ENCODE measurements at regions not wholly inside any gene's neighbourhood (a gene's known extent, or its start where the extent isn't known, plus 50 kb on each side); places are given as distances from the start of the nearest gene placed in this dataset.

- Histone ChIP-seq H3K4me1 (ENCODE audit: control insufficient read depth in 4 of 4, insufficient read depth in 4 of 4, low read length in 3 of 4) (no peaks in the 10 kb centered on the region), H3K36me3 (ENCODE audit: control insufficient read depth in 4 of 4, insufficient read depth in 3 of 4, low read depth in 1 of 4, low read length in 3 of 4) (no peaks in the 10 kb centered on the region), H3K4me3 (ENCODE audit: low read depth in 1 of 3, low read length in 3 of 3) (no peak overlapping the region), H3K27ac (ENCODE audit: low read depth in 1 of 2, low read length in 2 of 2) (no peak overlapping the region), H3K9me3 (ENCODE audit: control insufficient read depth in 4 of 4, low read length in 3 of 4) (no peaks in the 10 kb centered on the region), H3K27me3 (ENCODE audit: control insufficient read depth in 4 of 4, insufficient read depth in 4 of 4, low read length in 3 of 4) (no peaks in the 10 kb centered on the region), H3K9ac (ENCODE audit: low read depth in 1 of 2, low read length in 2 of 2) (no peak overlapping the region)
- 92% methylated on average over 3 of the region's 3 CpGs for WGBS
- no peak for TF ChIP-seq RXRA (IDR thresholded peaks at IDR 0.05)
- no peak for TF ChIP-seq FOXA1 (IDR thresholded peaks at IDR 0.05)
- no peak for TF ChIP-seq GABPA (IDR thresholded peaks at IDR 0.05 in 1 of 2, conservative IDR thresholded peaks at IDR 0.05 in 1 of 2)
- no peak for TF ChIP-seq NR2F2 (IDR thresholded peaks at IDR 0.05)
- no peak for TF ChIP-seq HNF4A (conservative IDR thresholded peaks at IDR 0.05)
- no peak for TF ChIP-seq FOXA2 (IDR thresholded peaks at IDR 0.05)
- no peak for TF ChIP-seq SP1 (IDR thresholded peaks at IDR 0.05)
- TF ChIP-seq JUND (IDR thresholded peaks at IDR 0.05), result no peak
- no peak for TF ChIP-seq MAX (IDR thresholded peaks at IDR 0.05)
- no peak for TF ChIP-seq YY1 (IDR thresholded peaks at IDR 0.05)
- DNase-seq (ENCODE audit: low spot score), result no peak
Observed at GRCh38 chr17:71035226-71035625, 865.9 kb downstream of the KCNJ2 start.

- TF ChIP-seq SP1 (IDR thresholded peaks at IDR 0.05), result no peak
- TF ChIP-seq ZBTB33 (IDR thresholded peaks at IDR 0.05), result no peak
- no peak for TF ChIP-seq JUND (IDR thresholded peaks at IDR 0.05)
- TF ChIP-seq EGR1 (IDR thresholded peaks at IDR 0.05; ENCODE audit: low read depth in 2 of 2), result no peak
- Histone ChIP-seq H3K27ac (ENCODE audit: low read depth in 1 of 2, low read length in 2 of 2) (no peak overlapping the region), H3K4me3 (ENCODE audit: low read depth in 1 of 3, low read length in 3 of 3) (no peak overlapping the region), H3K9me3 (ENCODE audit: control insufficient read depth in 4 of 4, low read length in 3 of 4) (no peaks in the 10 kb centered on the region), H3K27me3 (ENCODE audit: control insufficient read depth in 4 of 4, insufficient read depth in 4 of 4, low read length in 3 of 4) (no peaks in the 10 kb centered on the region), H3K9ac (ENCODE audit: low read depth in 1 of 2, low read length in 2 of 2) (no peak overlapping the region), H3K36me3 (ENCODE audit: control insufficient read depth in 4 of 4, insufficient read depth in 3 of 4, low read depth in 1 of 4, low read length in 3 of 4) (no peaks in the 10 kb centered on the region), H3K4me1 (ENCODE audit: control insufficient read depth in 4 of 4, insufficient read depth in 4 of 4, low read length in 3 of 4) (no peaks in the 10 kb centered on the region)
- DNase-seq (ENCODE audit: low spot score), result no peak
- 58% methylated on average over 3 of the region's 3 CpGs for WGBS
Observed at GRCh38 chr17:71037386-71037785, 868.1 kb downstream of the KCNJ2 start.

- Histone ChIP-seq H3K4me1 (ENCODE audit: control insufficient read depth in 4 of 4, insufficient read depth in 4 of 4, low read length in 3 of 4) (no peaks in the 10 kb centered on the region), H3K9me3 (ENCODE audit: control insufficient read depth in 4 of 4, low read length in 3 of 4) (no peaks in the 10 kb centered on the region), H3K36me3 (ENCODE audit: control insufficient read depth in 4 of 4, insufficient read depth in 3 of 4, low read depth in 1 of 4, low read length in 3 of 4) (no peaks in the 10 kb centered on the region), H3K4me3 (ENCODE audit: low read depth in 1 of 3, low read length in 3 of 3) (no peak overlapping the region), H3K9ac (ENCODE audit: low read depth in 1 of 2, low read length in 2 of 2) (no peak overlapping the region), H3K27ac (ENCODE audit: low read depth in 1 of 2, low read length in 2 of 2) (no peak overlapping the region), H3K27me3 (ENCODE audit: control insufficient read depth in 4 of 4, insufficient read depth in 4 of 4, low read length in 3 of 4) (no peaks in the 10 kb centered on the region)
- TF ChIP-seq MAX (IDR thresholded peaks at IDR 0.05), result no peak
- no peak for TF ChIP-seq HNF4G (IDR thresholded peaks at IDR 0.05)
- no peak for TF ChIP-seq JUND (IDR thresholded peaks at IDR 0.05)
- TF ChIP-seq FOXA1 (IDR thresholded peaks at IDR 0.05), result no peak
- TF ChIP-seq ZBTB33 (IDR thresholded peaks at IDR 0.05), result no peak
- TF ChIP-seq GABPA (IDR thresholded peaks at IDR 0.05 in 1 of 2, conservative IDR thresholded peaks at IDR 0.05 in 1 of 2), result no peak
- TF ChIP-seq REST (IDR thresholded peaks at IDR 0.05), result no peak
- no peak for DNase-seq (ENCODE audit: low spot score)
- WGBS, result 79% methylated on average over 4 of the region's 4 CpGs
Observed at GRCh38 chr17:71039391-71039790, 870.1 kb downstream of the KCNJ2 start.

All from liver (tissue), 7 donors.